Vagina (tissue), 2 donors: ENCODE measurements at regions not wholly inside any gene's neighbourhood (a gene's known extent, or its start where the extent isn't known, plus 50 kb on each side); places are given as distances from the start of the nearest gene placed in this dataset.

ENCODE experiments used
- DNase-seq, 2 donors: peaks; one replicate each; pipeline ENCODE4 v3.0.0-alpha.2; 2017; ENCODE audit errors: extremely low spot score in 2 of 2
- H3K27ac ChIP-seq: fragments of 200-600 bp; sonication (generic); one replicate; pipeline ENCODE4 v1.5.1; 2019
- H3K27me3 ChIP-seq: fragments of 200-600 bp; sonication (generic); one replicate; pipeline ENCODE4 v1.5.1; 2019
- H3K36me3 ChIP-seq, 2 donors: fragments of 200-600 bp; sonication (generic); one replicate each; pipeline ENCODE4 v1.5.1; 2017 to 2019
- H3K4me1 ChIP-seq: fragments of 200-600 bp; sonication (generic); one replicate; pipeline ENCODE4 v1.5.1; 2019
- H3K4me3 ChIP-seq, 2 donors: fragments of 200-600 bp; sonication (generic); 1 replicate in 1 of 2; 2 replicates in 1 of 2; pipeline ENCODE4 v1.5.1; 2016 to 2019
- H3K9me3 ChIP-seq: fragments of 200-600 bp; sonication (generic); one replicate; pipeline ENCODE4 v1.5.1; 2019
- POLR2A ChIP-seq, 2 donors: fragments of 450-650 bp; IDR thresholded peaks; one replicate each; pipeline ENCODE4 v1.6.1; 2017; ENCODE audit warnings: antibody characterized with exemption in 2 of 2, mild to moderate bottlenecking in 2 of 2, moderate library complexity in 2 of 2
- POLR2AphosphoS5 ChIP-seq, 2 donors: sonication (generic); formaldehyde crosslinking; IDR thresholded peaks; one replicate each; pipeline ENCODE4 v1.9.0; 2017; ENCODE audit warnings: antibody characterized with exemption in 2 of 2, mild to moderate bottlenecking in 2 of 2, low read depth in 1 of 2; ENCODE audit not compliant: insufficient read depth in 1 of 2
- intact Hi-C: fragments of 100-400 bp; cut with DNase I; formaldehyde crosslinking; loops from one replicate; pipeline ENCODE4 v1.15.1; 2023
- TF ChIP-seq, protein P1 (sequence below), 3 experiments: fragments of 450-650 bp in 2 of 3; fragments of 200-600 bp in 1 of 3; sonication (generic) in 1 of 3; IDR thresholded peaks; one replicate each; pipeline ENCODE4 v1.5.1; 2017 to 2019; ENCODE audit warnings: antibody characterized with exemption in 3 of 3, mild to moderate bottlenecking in 2 of 3, moderate library complexity in 2 of 3

DNA sequence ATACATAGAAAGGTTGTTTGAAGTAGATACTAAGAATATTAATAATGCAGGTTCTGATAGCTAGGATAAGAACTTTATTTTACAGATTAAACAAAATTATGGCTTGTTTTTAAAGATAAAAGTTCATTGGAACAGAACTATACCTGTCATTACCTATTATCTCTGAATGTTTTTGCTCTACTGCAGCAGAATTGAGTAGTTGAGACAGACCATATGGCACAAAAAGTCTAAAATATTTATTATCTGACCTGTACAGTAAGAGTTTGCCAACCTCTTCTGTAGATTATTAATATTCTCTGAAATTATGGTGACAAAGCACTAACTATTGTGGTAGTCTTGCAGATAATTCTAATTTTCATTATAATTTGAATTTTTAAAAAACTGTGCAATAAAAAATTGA is 829.1 kb upstream of the MGAT4C start:
- DNase-seq, result no peak
- no peak for TF ChIP-seq POLR2AphosphoS5 (IDR thresholded peaks at IDR 0.05; ENCODE audit: insufficient read depth in 1 of 2, low read depth in 1 of 2)
- TF ChIP-seq POLR2A (IDR thresholded peaks at IDR 0.05), result no peak
- H3K27me3 ChIP-seq, result no peaks in the 10 kb centered on the region
- H3K27ac ChIP-seq, result no peak overlapping the region
- no peaks in the 10 kb centered on the region for H3K36me3 ChIP-seq
- H3K9me3 ChIP-seq, result no peaks in the 10 kb centered on the region
- intact Hi-C loops, result no loop called here
- no peaks in the 10 kb centered on the region for H3K4me1 ChIP-seq
- no peak overlapping the region for H3K4me3 ChIP-seq

DNA sequence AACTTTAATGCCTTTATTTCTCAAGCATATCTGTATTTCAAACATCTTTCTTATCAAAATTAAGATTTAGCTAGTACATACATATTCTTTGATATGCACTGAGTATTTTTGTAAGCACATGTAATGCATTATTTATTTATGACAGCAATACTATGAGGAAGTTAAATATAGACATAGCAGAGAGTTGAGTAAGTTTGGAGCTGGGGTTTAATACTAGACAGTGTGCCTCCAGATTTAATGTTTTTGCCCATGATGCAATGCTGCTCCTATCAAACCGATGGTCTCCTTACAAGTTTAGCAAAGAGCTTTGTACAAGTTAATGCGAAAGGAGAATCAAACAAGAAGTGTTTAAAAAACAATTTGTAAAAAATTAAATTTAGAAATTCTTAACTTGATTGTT is 826.6 kb upstream of the MGAT4C start:
- intact Hi-C loops, result no loop called here
- Histone ChIP-seq H3K27ac (no peak overlapping the region), H3K36me3 (no peaks in the 10 kb centered on the region), H3K9me3 (no peaks in the 10 kb centered on the region), H3K27me3 (no peaks in the 10 kb centered on the region), H3K4me1 (no peaks in the 10 kb centered on the region), H3K4me3 (no peak overlapping the region)
- no peak for DNase-seq
- TF ChIP-seq POLR2AphosphoS5 (IDR thresholded peaks at IDR 0.05; ENCODE audit: insufficient read depth in 1 of 2, low read depth in 1 of 2) (no peak), POLR2A (IDR thresholded peaks at IDR 0.05) (no peak)
- TF ChIP-seq, protein P1, sequence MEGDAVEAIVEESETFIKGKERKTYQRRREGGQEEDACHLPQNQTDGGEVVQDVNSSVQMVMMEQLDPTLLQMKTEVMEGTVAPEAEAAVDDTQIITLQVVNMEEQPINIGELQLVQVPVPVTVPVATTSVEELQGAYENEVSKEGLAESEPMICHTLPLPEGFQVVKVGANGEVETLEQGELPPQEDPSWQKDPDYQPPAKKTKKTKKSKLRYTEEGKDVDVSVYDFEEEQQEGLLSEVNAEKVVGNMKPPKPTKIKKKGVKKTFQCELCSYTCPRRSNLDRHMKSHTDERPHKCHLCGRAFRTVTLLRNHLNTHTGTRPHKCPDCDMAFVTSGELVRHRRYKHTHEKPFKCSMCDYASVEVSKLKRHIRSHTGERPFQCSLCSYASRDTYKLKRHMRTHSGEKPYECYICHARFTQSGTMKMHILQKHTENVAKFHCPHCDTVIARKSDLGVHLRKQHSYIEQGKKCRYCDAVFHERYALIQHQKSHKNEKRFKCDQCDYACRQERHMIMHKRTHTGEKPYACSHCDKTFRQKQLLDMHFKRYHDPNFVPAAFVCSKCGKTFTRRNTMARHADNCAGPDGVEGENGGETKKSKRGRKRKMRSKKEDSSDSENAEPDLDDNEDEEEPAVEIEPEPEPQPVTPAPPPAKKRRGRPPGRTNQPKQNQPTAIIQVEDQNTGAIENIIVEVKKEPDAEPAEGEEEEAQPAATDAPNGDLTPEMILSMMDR (IDR thresholded peaks at IDR 0.05), result no peak

DNA sequence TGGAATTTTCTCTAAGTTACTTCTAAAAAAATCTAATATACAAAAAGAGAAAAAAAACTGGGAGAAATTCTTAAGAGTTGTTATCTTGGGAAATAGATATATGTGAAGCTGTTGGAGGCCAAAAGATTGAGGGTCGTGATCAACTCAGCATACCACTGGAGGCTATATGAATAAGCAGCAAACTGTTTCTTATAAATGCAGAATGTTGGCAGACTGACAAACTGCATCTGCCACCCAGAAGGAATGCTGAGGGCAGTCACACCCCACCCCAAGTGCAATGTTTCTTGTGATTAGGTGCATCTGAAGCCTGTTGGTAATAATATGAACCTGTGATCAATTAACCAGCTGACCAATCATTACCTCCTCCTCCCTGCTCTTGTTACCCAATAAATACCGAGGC is 818.6 kb upstream of the MGAT4C start:
- Histone ChIP-seq H3K27me3 (no peaks in the 10 kb centered on the region), H3K27ac (no peak overlapping the region), H3K9me3 (no peaks in the 10 kb centered on the region), H3K4me3 (no peak overlapping the region), H3K36me3 (no peaks in the 10 kb centered on the region), H3K4me1 (no peaks in the 10 kb centered on the region)
- TF ChIP-seq, protein P1 (IDR thresholded peaks at IDR 0.05), result no peak
- TF ChIP-seq POLR2A (IDR thresholded peaks at IDR 0.05), result no peak
- no peak for TF ChIP-seq POLR2AphosphoS5 (IDR thresholded peaks at IDR 0.05; ENCODE audit: insufficient read depth in 1 of 2, low read depth in 1 of 2)
- intact Hi-C loops, result no loop called here
- no peak for DNase-seq

DNA sequence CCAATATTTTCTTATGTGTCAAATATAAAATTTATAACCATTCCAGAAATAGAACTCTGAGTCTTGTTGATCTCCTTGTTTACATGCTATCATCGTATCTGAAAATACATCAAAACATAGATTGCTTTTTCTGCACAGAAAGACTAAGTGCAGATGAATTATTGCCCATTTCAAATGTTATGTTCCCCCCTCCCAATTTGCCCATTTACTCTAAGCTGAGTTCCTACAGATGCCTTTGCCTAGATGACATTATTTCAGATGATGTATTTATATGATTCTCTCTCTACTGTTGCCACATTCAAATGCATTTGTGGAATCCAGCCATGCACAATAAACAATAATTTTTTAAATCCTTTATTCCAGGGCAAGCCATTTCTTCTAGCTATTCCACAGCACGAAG is 810.1 kb upstream of the MGAT4C start:
- no peak overlapping the region for H3K4me3 ChIP-seq
- no peak for DNase-seq
- intact Hi-C loops, result no loop called here
- no peaks in the 10 kb centered on the region for H3K27me3 ChIP-seq
- TF ChIP-seq, protein P1 (IDR thresholded peaks at IDR 0.05), result no peak
- TF ChIP-seq POLR2A (IDR thresholded peaks at IDR 0.05) (no peak), POLR2AphosphoS5 (IDR thresholded peaks at IDR 0.05; ENCODE audit: insufficient read depth in 1 of 2, low read depth in 1 of 2) (no peak)
- no peak overlapping the region for H3K27ac ChIP-seq
- no peaks in the 10 kb centered on the region for H3K9me3 ChIP-seq
- no peaks in the 10 kb centered on the region for H3K4me1 ChIP-seq
- no peaks in the 10 kb centered on the region for H3K36me3 ChIP-seq

DNA sequence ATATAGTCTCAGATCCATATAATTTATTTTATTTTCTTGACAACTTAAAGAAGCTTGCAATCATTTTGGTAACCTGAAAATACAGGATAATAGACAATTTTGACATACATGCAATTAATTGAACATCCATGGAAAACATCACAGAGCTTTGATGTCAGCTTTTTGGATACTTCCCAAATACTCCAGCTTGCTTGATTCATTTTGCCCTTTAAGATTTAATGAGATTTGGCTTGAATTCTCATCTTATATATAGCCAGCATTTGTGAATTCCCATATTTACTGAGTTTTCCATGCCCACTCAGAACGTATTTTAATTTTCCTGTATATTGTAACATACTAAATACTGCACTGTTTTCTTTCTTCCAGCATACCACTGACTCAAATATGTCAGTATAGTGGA is 803.0 kb upstream of the MGAT4C start:
- TF ChIP-seq, protein P1 (IDR thresholded peaks at IDR 0.05), result no peak
- no peaks in the 10 kb centered on the region for H3K4me1 ChIP-seq
- intact Hi-C loops, result no loop called here
- H3K36me3 ChIP-seq, result no peaks in the 10 kb centered on the region
- no peak overlapping the region for H3K4me3 ChIP-seq
- DNase-seq, result no peak
- H3K27ac ChIP-seq, result no peak overlapping the region
- H3K9me3 ChIP-seq, result no peaks in the 10 kb centered on the region
- H3K27me3 ChIP-seq, result no peaks in the 10 kb centered on the region

DNA sequence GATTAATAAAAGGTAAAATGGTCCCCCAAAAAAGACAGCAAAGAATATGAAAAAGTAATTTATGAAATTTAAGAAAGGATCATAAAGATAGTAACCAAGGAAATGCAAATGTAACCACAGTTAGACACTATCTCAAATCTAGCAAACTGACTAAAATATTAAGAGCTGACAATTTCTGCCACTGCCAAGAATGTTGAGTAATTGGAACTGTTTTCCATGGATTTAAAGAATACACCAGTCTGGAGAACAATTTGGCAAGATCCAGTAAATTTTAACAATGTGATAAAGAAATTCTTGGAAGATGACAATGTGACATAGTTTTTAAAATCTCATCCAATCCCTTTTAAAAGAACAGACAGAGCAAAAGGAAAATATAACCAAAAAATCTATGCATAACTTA is 798.0 kb upstream of the MGAT4C start:
- no peaks in the 10 kb centered on the region for H3K9me3 ChIP-seq
- H3K36me3 ChIP-seq, result no peaks in the 10 kb centered on the region
- no peak for DNase-seq
- intact Hi-C loops, result no loop called here
- no peak overlapping the region for H3K27ac ChIP-seq
- H3K27me3 ChIP-seq, result no peaks in the 10 kb centered on the region
- H3K4me1 ChIP-seq, result no peaks in the 10 kb centered on the region
- TF ChIP-seq POLR2A (IDR thresholded peaks at IDR 0.05) (no peak), POLR2AphosphoS5 (IDR thresholded peaks at IDR 0.05; ENCODE audit: insufficient read depth in 1 of 2, low read depth in 1 of 2) (no peak)
- TF ChIP-seq, protein P1 (IDR thresholded peaks at IDR 0.05), result no peak
- no peak overlapping the region for H3K4me3 ChIP-seq
